Stimulated activated CD4-positive, alpha-beta T cell treated with anti-CD3 and anti-CD28 coated beads, Interleukin-1b, Interleukin-23, amount 100 ng/mL, for 24 hours (primary cell): ENCODE measurements at regions not wholly inside any gene's neighbourhood (a gene's known extent, or its start where the extent isn't known, plus 50 kb on each side); places are given as distances from the start of the nearest gene placed in this dataset.
"Not testable (repeated sequence)": the region's sequence is repeated elsewhere in the genome, so short reads cannot be mapped to it uniquely, and the experiment has no call there.

ENCODE experiments used
- DNase-seq, 4 experiments: peaks; one replicate each; pipeline ENCODE4 v3.0.0-alpha.2; 2020; ENCODE audit warnings: low read depth in 4 of 4, low spot score in 1 of 4

GRCh38 chr6:134822920-134823709 is 126.8 kb downstream of the ALDH8A1 start:
- DNase-seq, result peak in 1 of 4 experiments; percentile 4

GRCh38 chr6:134821928-134822864 is 127.7 kb downstream of the ALDH8A1 start:
- DNase-seq, result no peak

GRCh38 chr6:134821397-134821796 is 128.5 kb downstream of the ALDH8A1 start:
- DNase-seq, result no peak

GRCh38 chr6:134819863-134820800 is 129.8 kb downstream of the ALDH8A1 start:
- DNase-seq, result no peak

- DNase-seq, result no peak
Observed at GRCh38 chr6:134819236-134819635, 130.7 kb downstream of the ALDH8A1 start.

- DNase-seq, result no peak
Observed at GRCh38 chr6:134817448-134817847, 132.5 kb downstream of the ALDH8A1 start.

GRCh38 chr6:134816780-134817179 is 133.1 kb downstream of the ALDH8A1 start:
- no peak for DNase-seq

- no peak for DNase-seq
Observed at GRCh38 chr6:134816300-134816699, 133.6 kb downstream of the ALDH8A1 start.

GRCh38 chr6:134814076-134814695 is 135.7 kb downstream of the ALDH8A1 start:
- no peak for DNase-seq

- no peak for DNase-seq
Observed at GRCh38 chr6:134813146-134813545, 136.8 kb downstream of the ALDH8A1 start.

GRCh38 chr6:134810402-134810801 is 139.5 kb downstream of the ALDH8A1 start:
- no peak for DNase-seq

GRCh38 chr6:134809130-134809529 is 140.8 kb downstream of the ALDH8A1 start:
- no peak for DNase-seq

GRCh38 chr6:134806180-134806798 is 143.6 kb downstream of the ALDH8A1 start:
- no peak for DNase-seq

GRCh38 chr6:134805168-134805567 is 144.7 kb downstream of the ALDH8A1 start:
- no peak for DNase-seq

GRCh38 chr6:134804311-134804710 is 145.6 kb downstream of the ALDH8A1 start:
- DNase-seq, result not testable (repeated sequence)

- no peak for DNase-seq
Observed at GRCh38 chr6:134802426-134803058, 147.4 kb downstream of the ALDH8A1 start.

- DNase-seq, result no peak
Observed at GRCh38 chr6:134797400-134798113, 152.3 kb downstream of the ALDH8A1 start.

- DNase-seq, result no peak
Observed at GRCh38 chr6:134795691-134796090, 154.2 kb downstream of the ALDH8A1 start.

- DNase-seq, result no peak
Observed at GRCh38 chr6:134795001-134795400, 154.9 kb downstream of the ALDH8A1 start.
